H1 (cell line): ENCODE measurements at regions not wholly inside any gene's neighbourhood (a gene's known extent, or its start where the extent isn't known, plus 50 kb on each side); places are given as distances from the start of the nearest gene placed in this dataset.

Experiments used
- CTCF ChIA-PET: fragments of 300-600 bp; sonication (Branson Sonifier 250); formaldehyde crosslinking; loops from one replicate; lab custom pipeline; 2021; ENCODE audit not compliant: partially characterized antibody; lab: Charles Lee
- POLR2A ChIA-PET: fragments of 300-600 bp; sonication (Branson Sonifier 250); formaldehyde crosslinking; loops from one replicate; lab custom pipeline; 2021; ENCODE audit warnings: inconsistent platforms; ENCODE audit not compliant: partially characterized antibody; lab: Charles Lee
- DNase-seq, 2 experiments: peaks; one replicate each; pipeline versions ENCODE4 v3.0.0 to v3.0.0-alpha.2; 2010 to 2022; ENCODE audit warnings: low spot score in 2 of 2, low read depth in 1 of 2, mixed read lengths in 1 of 2
- FAIRE-seq: peaks from 2 replicates; lab custom pipeline; 2011; peaks lifted over from hg19 to GRCh38; lab: Jason Lieb, UNC
- H2AFZ ChIP-seq: 2 replicates; pipeline ENCODE4 v1.8.1; 2012; ENCODE audit warnings: low read length, inconsistent platforms
- H2AK5ac ChIP-seq: 2 replicates; pipeline ENCODE4 v1.6.1; 2013; ENCODE audit warnings: low read depth, low read length
- H2BK120ac ChIP-seq: replicated peaks from 2 replicates; pipeline ENCODE3; 2013; ENCODE audit warnings: low read depth, low read length, inconsistent platforms
- H2BK12ac ChIP-seq: 2 replicates; pipeline ENCODE4 v1.6.1; 2013; ENCODE audit warnings: low read depth, low read length
- H2BK15ac ChIP-seq: 2 replicates; pipeline ENCODE4 v1.6.1; 2013; ENCODE audit warnings: low read length
- H2BK20ac ChIP-seq: 2 replicates; pipeline ENCODE4 v1.6.1; 2013; ENCODE audit warnings: low read length
- H2BK5ac ChIP-seq: 2 replicates; pipeline ENCODE4 v1.6.1; 2013; ENCODE audit warnings: low read depth, low read length
- H3K14ac ChIP-seq: 2 replicates; pipeline ENCODE4 v1.6.1; 2013; ENCODE audit warnings: inconsistent platforms; ENCODE audit not compliant: insufficient read length
- H3K18ac ChIP-seq: 2 replicates; pipeline ENCODE4 v1.6.1; 2013; ENCODE audit warnings: low read length; ENCODE audit errors: extremely low read depth
- H3K23ac ChIP-seq: 2 replicates; pipeline ENCODE4 v1.6.1; 2013; ENCODE audit warnings: inconsistent platforms; ENCODE audit not compliant: insufficient read length
- H3K23me2 ChIP-seq: 2 replicates; pipeline ENCODE4 v1.6.1; 2013; ENCODE audit warnings: low read depth, low read length
- H3K27ac ChIP-seq: 2 replicates; pipeline ENCODE4 v1.6.1; 2011; ENCODE audit warnings: low read depth, low read length, inconsistent platforms
- H3K27me3 ChIP-seq, 4 experiments: replicated peaks in 1 of 4; 1 replicate in 1 of 4; 2 replicates in 3 of 4; pipeline versions ENCODE4 v1.6.1 to v1.8.1; 2011 to 2013; ENCODE audit warnings: low read length in 3 of 4, mild to moderate bottlenecking in 3 of 4, inconsistent platforms in 2 of 4, mixed read lengths in 2 of 4, moderate library complexity in 1 of 4; ENCODE audit not compliant: control insufficient read depth in 3 of 4, insufficient read depth in 3 of 4; ENCODE audit errors: extremely low read depth in 1 of 4
- H3K36me3 ChIP-seq, 4 experiments: 2 replicates each; pipeline versions ENCODE4 v1.6.1 to v1.8.1; 2011 to 2013; ENCODE audit warnings: mild to moderate bottlenecking in 4 of 4, low read length in 3 of 4, moderate library complexity in 2 of 4, control low read depth in 1 of 4, inconsistent platforms in 1 of 4; ENCODE audit not compliant: insufficient read depth in 4 of 4, control insufficient read depth in 2 of 4
- H3K4ac ChIP-seq: replicated peaks from 2 replicates; pipeline ENCODE3; 2013; ENCODE audit warnings: low read length, low read depth, mixed read lengths, inconsistent platforms; ENCODE audit not compliant: insufficient read length
- H3K4me1 ChIP-seq, 4 experiments: replicated peaks in 1 of 4; 1 replicate in 1 of 4; 2 replicates in 3 of 4; pipeline versions ENCODE4 v1.6.1 to v1.8.1; 2011 to 2013; ENCODE audit warnings: low read length in 3 of 4, inconsistent platforms in 2 of 4, mixed read lengths in 1 of 4; ENCODE audit not compliant: insufficient read depth in 4 of 4, control insufficient read depth in 3 of 4
- H3K4me2 ChIP-seq, 2 experiments: 2 replicates each; pipeline versions ENCODE4 v1.6.1 to v1.8.1; 2011 to 2013; ENCODE audit warnings: low read depth in 2 of 2, low read length in 2 of 2, control low read depth in 1 of 2, inconsistent platforms in 1 of 2, mild to moderate bottlenecking in 1 of 2; ENCODE audit not compliant: insufficient read depth in 1 of 2
- H3K4me3 ChIP-seq, 4 experiments: fragments of 200-600, 300-600 bp in 1 of 4; sonication (generic), shearing (Covaris generic), sonication (Bioruptor Twin) in 1 of 4; 2 replicates each; pipeline versions ENCODE4 v1.5.1 to v1.8.1; 2011 to 2016; ENCODE audit warnings: low read length in 4 of 4, low read depth in 3 of 4, control low read depth in 2 of 4, inconsistent platforms in 2 of 4, mild to moderate bottlenecking in 2 of 4, mixed read lengths in 1 of 4, moderate library complexity in 1 of 4; ENCODE audit not compliant: insufficient read depth in 2 of 4; ENCODE audit errors: extremely low read depth in 1 of 4
- H3K56ac ChIP-seq: replicated peaks from 2 replicates; pipeline ENCODE3; 2013; ENCODE audit warnings: low read depth, mild to moderate bottlenecking, mixed read lengths, low read length, inconsistent platforms; ENCODE audit not compliant: insufficient read length
- H3K79me1 ChIP-seq: 2 replicates; pipeline ENCODE4 v1.6.1; 2013; ENCODE audit warnings: low read depth, low read length, control low read depth
- H3K79me2 ChIP-seq, 2 experiments: 2 replicates each; pipeline versions ENCODE4 v1.6.1 to v1.8.1; 2012 to 2013; ENCODE audit warnings: low read length in 2 of 2, mild to moderate bottlenecking in 2 of 2, inconsistent platforms in 1 of 2; ENCODE audit not compliant: insufficient read depth in 2 of 2, control insufficient read depth in 1 of 2
- H3K9ac ChIP-seq, 4 experiments: replicated peaks in 1 of 4; 1 replicate in 1 of 4; 2 replicates in 3 of 4; pipeline versions ENCODE4 v1.6.1 to v1.8.1; 2011 to 2013; ENCODE audit warnings: low read depth in 3 of 4, low read length in 3 of 4, control low read depth in 2 of 4, mild to moderate bottlenecking in 2 of 4, moderate library complexity in 2 of 4, inconsistent platforms in 1 of 4; ENCODE audit errors: extremely low read depth in 1 of 4
- H3K9me3 ChIP-seq, 2 experiments: 2 replicates each; pipeline versions ENCODE4 v1.6.1 to v1.8.1; 2012 to 2013; ENCODE audit warnings: mild to moderate bottlenecking in 2 of 2, moderate library complexity in 2 of 2, control low read depth in 1 of 2, inconsistent platforms in 1 of 2, low read depth in 1 of 2, low read length in 1 of 2, mixed read lengths in 1 of 2; ENCODE audit not compliant: insufficient read depth in 2 of 2
- H4K20me1 ChIP-seq, 2 experiments: replicated peaks in 1 of 2; 2 replicates each; pipeline versions ENCODE3 to v1.8.1; 2011 to 2013; ENCODE audit warnings: inconsistent platforms in 2 of 2, low read length in 2 of 2, mild to moderate bottlenecking in 1 of 2; ENCODE audit not compliant: insufficient read depth in 2 of 2, control insufficient read depth in 1 of 2
- H4K5ac ChIP-seq: 2 replicates; pipeline ENCODE4 v1.6.1; 2013; ENCODE audit warnings: low read length, low read depth, mixed read lengths, inconsistent platforms; ENCODE audit not compliant: insufficient read length
- H4K8ac ChIP-seq: 2 replicates; pipeline ENCODE4 v1.8.0; 2013; ENCODE audit warnings: mild to moderate bottlenecking, moderate library complexity, low read length, inconsistent platforms; ENCODE audit not compliant: insufficient read depth; ENCODE audit errors: extremely low read depth
- H4K91ac ChIP-seq: replicated peaks from 2 replicates; pipeline ENCODE3; 2013; ENCODE audit warnings: low read length, mixed read lengths, inconsistent platforms; ENCODE audit not compliant: insufficient read length
- BCL11A ChIP-seq, 2 experiments: IDR thresholded peaks; one replicate each; pipeline ENCODE4 v1.6.1; 2011; ENCODE audit warnings: low read depth in 2 of 2, low read length in 2 of 2, mild to moderate bottlenecking in 2 of 2
- BRCA1 ChIP-seq: IDR thresholded peaks from 2 replicates; pipeline ENCODE4 v1.6.1; 2012; ENCODE audit warnings: low read depth, low read length, improper control_type of control experiment
- CTBP2 ChIP-seq: IDR thresholded peaks from 2 replicates; pipeline ENCODE4 v1.7.0; 2011; ENCODE audit warnings: borderline replicate concordance, mild to moderate bottlenecking, moderate library complexity, mixed read lengths, low read length; ENCODE audit not compliant: insufficient read depth, insufficient read length
- EP300 ChIP-seq, 2 experiments: IDR thresholded peaks; 1 replicate in 1 of 2; 2 replicates in 1 of 2; pipeline ENCODE4 v1.6.1; 2011 to 2012; ENCODE audit warnings: low read depth in 2 of 2, low read length in 2 of 2, mild to moderate bottlenecking in 2 of 2, borderline replicate concordance in 1 of 2, inconsistent platforms in 1 of 2, moderate library complexity in 1 of 2
- EZH2 ChIP-seq: fragments of 200-600 bp; sonication (generic); IDR thresholded peaks from 2 replicates; pipeline ENCODE4 v1.7.1; 2012; ENCODE audit warnings: low read depth, mild to moderate bottlenecking, moderate library complexity, low read length, inconsistent platforms; ENCODE audit not compliant: severe bottlenecking
- HDAC6 ChIP-seq: IDR thresholded peaks from one replicate; pipeline ENCODE4 v1.7.1; 2012; ENCODE audit warnings: low read depth, mild to moderate bottlenecking, inconsistent platforms, low read length, moderate library complexity
- JUN ChIP-seq: IDR thresholded peaks from 2 replicates; pipeline ENCODE4 v1.6.1; 2011; ENCODE audit warnings: low read depth, mild to moderate bottlenecking, improper control_type of control experiment, low read length
- RBBP5 ChIP-seq: IDR thresholded peaks from 2 replicates; pipeline ENCODE4 v1.7.1; 2012; ENCODE audit warnings: low read depth, mild to moderate bottlenecking, inconsistent platforms, low read length, moderate library complexity, borderline replicate concordance
- SAP30 ChIP-seq: fragments of 300-600 bp; sonication (generic); IDR thresholded peaks from 2 replicates; pipeline ENCODE4 v1.7.1; 2012; ENCODE audit warnings: low read length, moderate library complexity, mild to moderate bottlenecking, inconsistent platforms; ENCODE audit not compliant: insufficient read depth, insufficient replicate concordance
- SP1 ChIP-seq: IDR thresholded peaks from 2 replicates; pipeline ENCODE4 v1.6.1; 2011; ENCODE audit warnings: low read depth, low read length
- SP4 ChIP-seq: IDR thresholded peaks from 2 replicates; pipeline ENCODE4 v1.6.1; 2012; ENCODE audit warnings: low read length, inconsistent platforms
- YY1 ChIP-seq: IDR thresholded peaks from 2 replicates; pipeline ENCODE4 v1.6.1; 2011; ENCODE audit warnings: low read depth, mild to moderate bottlenecking, low read length
- WGBS, 2 experiments: shearing (Covaris generic) in 1 of 2; methylation state at CpG; one replicate each; pipeline versions ENCODE4 v1.1.6 to v1.1.7; 2013 to 2015; ENCODE audit warnings: low lambda C conversion rate in 2 of 2, mixed read lengths in 2 of 2, inconsistent platforms in 1 of 2, low coverage in 1 of 2, missing lambda C conversion rate in 1 of 2; ENCODE audit not compliant: insufficient replicate concordance in 2 of 2, insufficient coverage in 1 of 2, insufficient read length in 1 of 2; ENCODE audit errors: extremely low coverage in 1 of 2, missing lambda C conversion rate in 1 of 2; 5-methylcytosine and 5-hydroxymethylcytosine counted together
- TF ChIP-seq, protein P1 (sequence below): IDR thresholded peaks from 2 replicates; pipeline ENCODE4 v1.6.1; 2011; ENCODE audit warnings: low read length, improper control_type of control experiment

GRCh38 chr4:27082776-27083175 is 222.1 kb downstream of the STIM2 start:
- no peak overlapping the region for H3K23ac ChIP-seq
- no peak overlapping the region for H2AFZ ChIP-seq
- 86% methylated on average over 4 of the region's 4 CpGs; no CpG with 5 or more reads in 1 of the 2 experiments for WGBS, 2 experiments
- H4K5ac ChIP-seq, result no peak overlapping the region
- no peak overlapping the region for H4K8ac ChIP-seq
- peaks cover 6% of the 10 kb centered on the region for H3K23me2 ChIP-seq
- H3K4me1 ChIP-seq, result peaks cover 0 to 11% (median 5%) of the 10 kb centered on the region in 4 experiments; a peak in 5 of 7 replicates
- no peak overlapping the region for H3K14ac ChIP-seq
- H2BK15ac ChIP-seq, result peak overlapping the region; percentile 53; the same call in 1 of the 2 replicates
- no peak overlapping the region for H4K91ac ChIP-seq
- no peak for DNase-seq
- H3K36me3 ChIP-seq, result no peaks in the 10 kb centered on the region
- peak overlapping the region; percentile 56; the same call in 1 of the 2 replicates for H2BK20ac ChIP-seq
- no peak overlapping the region for H2BK12ac ChIP-seq
- no peak overlapping the region for H3K9ac ChIP-seq
- no peaks in the 10 kb centered on the region; a peak in 1 of 4 replicates for H3K9me3 ChIP-seq
- no peaks in the 10 kb centered on the region for H3K79me1 ChIP-seq
- CTCF ChIA-PET, result interaction anchor here (1.1 to 5.7 kb wide), 3 partner anchors 24 to 236 kb away, joined by 3 to 27 read pairs (median 9); no protein-coding TSS in a partner anchor
- no peak for FAIRE-seq
- no peak for TF ChIP-seq SP1
- no peak for TF ChIP-seq YY1
- no peak for TF ChIP-seq HDAC6
- TF ChIP-seq JUN, result no peak
- TF ChIP-seq SAP30, result no peak
- TF ChIP-seq EP300 (IDR thresholded peaks at IDR 0.05; ENCODE audit: borderline replicate concordance in 1 of 2, low read depth in 2 of 2, low read length in 2 of 2), result no peak
- TF ChIP-seq EZH2, result no peak
- TF ChIP-seq, protein P1, sequence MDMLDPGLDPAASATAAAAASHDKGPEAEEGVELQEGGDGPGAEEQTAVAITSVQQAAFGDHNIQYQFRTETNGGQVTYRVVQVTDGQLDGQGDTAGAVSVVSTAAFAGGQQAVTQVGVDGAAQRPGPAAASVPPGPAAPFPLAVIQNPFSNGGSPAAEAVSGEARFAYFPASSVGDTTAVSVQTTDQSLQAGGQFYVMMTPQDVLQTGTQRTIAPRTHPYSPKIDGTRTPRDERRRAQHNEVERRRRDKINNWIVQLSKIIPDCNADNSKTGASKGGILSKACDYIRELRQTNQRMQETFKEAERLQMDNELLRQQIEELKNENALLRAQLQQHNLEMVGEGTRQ, result no peak
- no peak for TF ChIP-seq CTBP2
- TF ChIP-seq SP4, result no peak
- TF ChIP-seq RBBP5, result no peak
- TF ChIP-seq BCL11A (IDR thresholded peaks at IDR 0.05; ENCODE audit: low read depth in 2 of 2, low read length in 2 of 2), result no peak
- no peak for TF ChIP-seq BRCA1
- H2AK5ac ChIP-seq, result no peak overlapping the region
- H3K27me3 ChIP-seq, result peaks cover 0 to 17% (median 11%) of the 10 kb centered on the region in 4 experiments; a peak in 6 of 7 replicates
- POLR2A ChIA-PET, result no interaction called here
- no peak overlapping the region for H3K27ac ChIP-seq
- no peak overlapping the region for H3K56ac ChIP-seq
- H4K20me1 ChIP-seq, result no peaks in the 10 kb centered on the region
- H3K4ac ChIP-seq, result no peak overlapping the region
- no peak overlapping the region for H3K4me3 ChIP-seq
- H3K79me2 ChIP-seq, result no peaks in the 10 kb centered on the region
- no peak overlapping the region for H3K4me2 ChIP-seq
- H2BK5ac ChIP-seq, result no peak overlapping the region
- H2BK120ac ChIP-seq, result no peak overlapping the region
- no peak overlapping the region for H3K18ac ChIP-seq
